ENCODE measurements at regions not wholly inside any gene's neighbourhood (a gene's known extent, or its start where the extent isn't known, plus 50 kb on each side); places are given as distances from the start of the nearest gene placed in this dataset.

GRCh38 chr12:61999311-61999710 is 260.9 kb upstream of the USP15 start:
- no peaks in the 10 kb centered on the region for H3K9me3 ChIP-seq
- no peaks in the 10 kb centered on the region for H3K36me3 ChIP-seq
- TF ChIP-seq, protein P1, sequence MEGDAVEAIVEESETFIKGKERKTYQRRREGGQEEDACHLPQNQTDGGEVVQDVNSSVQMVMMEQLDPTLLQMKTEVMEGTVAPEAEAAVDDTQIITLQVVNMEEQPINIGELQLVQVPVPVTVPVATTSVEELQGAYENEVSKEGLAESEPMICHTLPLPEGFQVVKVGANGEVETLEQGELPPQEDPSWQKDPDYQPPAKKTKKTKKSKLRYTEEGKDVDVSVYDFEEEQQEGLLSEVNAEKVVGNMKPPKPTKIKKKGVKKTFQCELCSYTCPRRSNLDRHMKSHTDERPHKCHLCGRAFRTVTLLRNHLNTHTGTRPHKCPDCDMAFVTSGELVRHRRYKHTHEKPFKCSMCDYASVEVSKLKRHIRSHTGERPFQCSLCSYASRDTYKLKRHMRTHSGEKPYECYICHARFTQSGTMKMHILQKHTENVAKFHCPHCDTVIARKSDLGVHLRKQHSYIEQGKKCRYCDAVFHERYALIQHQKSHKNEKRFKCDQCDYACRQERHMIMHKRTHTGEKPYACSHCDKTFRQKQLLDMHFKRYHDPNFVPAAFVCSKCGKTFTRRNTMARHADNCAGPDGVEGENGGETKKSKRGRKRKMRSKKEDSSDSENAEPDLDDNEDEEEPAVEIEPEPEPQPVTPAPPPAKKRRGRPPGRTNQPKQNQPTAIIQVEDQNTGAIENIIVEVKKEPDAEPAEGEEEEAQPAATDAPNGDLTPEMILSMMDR (IDR thresholded peaks at IDR 0.05): no peak
- no peak overlapping the region for H3K4me3 ChIP-seq
- H3K27ac ChIP-seq: no peak overlapping the region
- ATAC-seq (ENCODE audit: insufficient number of reproducible peaks, low FRiP score, low read depth): no peak
- no peak for DNase-seq (ENCODE audit: low spot score)
- H3K27me3 ChIP-seq (replicated peaks; ENCODE audit: insufficient read depth): no peaks in the 10 kb centered on the region
- no peaks in the 10 kb centered on the region for H3K4me1 ChIP-seq (ENCODE audit: control insufficient read depth in 1 of 2, low read depth in 2 of 2)

DNA sequence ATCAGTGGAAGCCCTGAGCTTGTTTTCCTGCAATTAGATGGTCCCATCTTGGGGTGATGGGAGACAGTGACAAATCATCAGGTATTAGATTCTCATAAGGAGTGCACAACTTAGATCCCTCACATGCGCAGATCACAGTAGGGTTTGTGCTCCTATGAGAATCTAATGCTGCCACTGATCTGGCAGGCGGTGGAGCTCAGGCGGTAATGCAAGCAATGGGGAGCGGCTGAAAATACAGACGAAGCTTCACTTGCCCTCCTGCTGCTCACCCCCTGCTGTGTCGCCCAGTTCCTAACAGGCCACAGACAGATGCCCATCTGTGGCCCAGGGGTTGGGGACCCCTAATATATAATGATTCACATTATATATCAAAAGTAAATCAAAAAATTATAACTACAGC is 258.8 kb upstream of the USP15 start:
- Histone ChIP-seq H3K4me3 (no peak overlapping the region), H3K27ac (no peak overlapping the region), H3K4me1 (ENCODE audit: control insufficient read depth in 1 of 2, low read depth in 2 of 2) (no peaks in the 10 kb centered on the region), H3K9me3 (no peaks in the 10 kb centered on the region), H3K27me3 (replicated peaks; ENCODE audit: insufficient read depth) (no peaks in the 10 kb centered on the region), H3K36me3 (no peaks in the 10 kb centered on the region)
- TF ChIP-seq, protein P1 (IDR thresholded peaks at IDR 0.05): no peak
- ATAC-seq (ENCODE audit: insufficient number of reproducible peaks, low FRiP score, low read depth) (no peak), DNase-seq (ENCODE audit: low spot score) (no peak)

GRCh38 chr12:62003226-62003625 is 257.0 kb upstream of the USP15 start:
- no peaks in the 10 kb centered on the region for H3K27me3 ChIP-seq (replicated peaks; ENCODE audit: insufficient read depth)
- H3K9me3 ChIP-seq: no peaks in the 10 kb centered on the region
- H3K36me3 ChIP-seq: no peaks in the 10 kb centered on the region
- no peak for DNase-seq (ENCODE audit: low spot score)
- ATAC-seq (ENCODE audit: insufficient number of reproducible peaks, low FRiP score, low read depth): no peak
- no peaks in the 10 kb centered on the region for H3K4me1 ChIP-seq (ENCODE audit: control insufficient read depth in 1 of 2, low read depth in 2 of 2)
- H3K27ac ChIP-seq: no peak overlapping the region
- H3K4me3 ChIP-seq: no peak overlapping the region
- TF ChIP-seq, protein P1 (IDR thresholded peaks at IDR 0.05): no peak

GRCh38 chr12:62003701-62004100 is 256.5 kb upstream of the USP15 start:
- ATAC-seq (ENCODE audit: insufficient number of reproducible peaks, low FRiP score, low read depth) (no peak), DNase-seq (ENCODE audit: low spot score) (no peak)
- Histone ChIP-seq H3K27ac (no peak overlapping the region), H3K36me3 (no peaks in the 10 kb centered on the region), H3K4me1 (ENCODE audit: control insufficient read depth in 1 of 2, low read depth in 2 of 2) (no peaks in the 10 kb centered on the region), H3K27me3 (replicated peaks; ENCODE audit: insufficient read depth) (no peaks in the 10 kb centered on the region), H3K9me3 (no peaks in the 10 kb centered on the region), H3K4me3 (no peak overlapping the region)
- TF ChIP-seq, protein P1 (IDR thresholded peaks at IDR 0.05): no peak

- TF ChIP-seq, protein P1 (IDR thresholded peaks at IDR 0.05): no peak
- H3K9me3 ChIP-seq: no peaks in the 10 kb centered on the region
- no peak for DNase-seq (ENCODE audit: low spot score)
- H3K36me3 ChIP-seq: no peaks in the 10 kb centered on the region
- no peak overlapping the region for H3K4me3 ChIP-seq
- ATAC-seq (ENCODE audit: insufficient number of reproducible peaks, low FRiP score, low read depth): no peak
- H3K4me1 ChIP-seq (ENCODE audit: control insufficient read depth in 1 of 2, low read depth in 2 of 2): no peaks in the 10 kb centered on the region
- no peaks in the 10 kb centered on the region for H3K27me3 ChIP-seq (replicated peaks; ENCODE audit: insufficient read depth)
- no peak overlapping the region for H3K27ac ChIP-seq
These were observed 254.6 kb upstream of the USP15 start for GRCh38 chr12:62005615-62006014.

Data from thoracic aorta (tissue), 2 donors.